ENCODE measurements at regions not wholly inside any gene's neighbourhood (a gene's known extent, or its start where the extent isn't known, plus 50 kb on each side); places are given as distances from the start of the nearest gene placed in this dataset.
A peak's percentile ranks its signal among the peaks of the same experiment; 100 is the strongest.

DNA sequence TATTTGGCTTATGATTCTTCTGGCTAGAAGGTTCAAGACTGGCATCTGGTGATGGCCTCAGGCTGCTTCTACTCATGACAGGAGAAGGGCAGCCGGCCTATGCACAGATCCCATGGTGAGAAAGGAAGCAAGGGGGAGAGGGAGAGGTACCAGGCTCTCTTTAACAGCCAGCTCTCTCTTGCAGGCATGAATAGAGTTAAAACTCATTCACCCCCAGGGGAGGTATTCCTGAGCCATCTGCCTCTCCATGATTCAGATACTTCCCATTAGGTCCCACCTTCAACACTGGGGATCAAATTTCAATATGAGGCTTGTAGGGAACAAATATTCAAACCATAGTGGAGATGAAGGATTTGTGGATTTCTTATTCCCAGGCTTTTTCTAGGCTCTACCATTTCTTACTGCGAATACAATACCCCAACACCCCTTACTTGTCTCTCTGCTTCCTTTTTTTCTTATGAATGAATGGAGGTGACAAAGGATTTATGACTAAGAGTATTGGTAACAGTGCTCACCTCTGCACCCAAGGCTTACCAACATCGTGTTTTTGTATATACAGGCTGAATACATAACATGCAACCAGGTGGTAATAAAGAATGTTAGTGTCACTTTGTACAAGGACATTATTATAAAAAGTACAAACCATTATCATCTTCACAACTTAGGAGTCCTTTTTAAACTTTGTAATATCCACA lies 454.6 kb upstream of the TRIB2 start:
- BruUV-seq (replicated peaks): no TSS peak
- intact Hi-C loops (cut with micrococcal nuclease; ENCODE audit: unreplicated experiment): no loop called here
- no peaks in the 10 kb centered on the region for H3K9me2 ChIP-seq (ENCODE audit: insufficient read depth, low read length)
- no peak for TF ChIP-seq EZH2phosphoT487 (IDR thresholded peaks at IDR 0.05; ENCODE audit: borderline replicate concordance, low read depth, low read length)
- TF ChIP-seq, protein P1, sequence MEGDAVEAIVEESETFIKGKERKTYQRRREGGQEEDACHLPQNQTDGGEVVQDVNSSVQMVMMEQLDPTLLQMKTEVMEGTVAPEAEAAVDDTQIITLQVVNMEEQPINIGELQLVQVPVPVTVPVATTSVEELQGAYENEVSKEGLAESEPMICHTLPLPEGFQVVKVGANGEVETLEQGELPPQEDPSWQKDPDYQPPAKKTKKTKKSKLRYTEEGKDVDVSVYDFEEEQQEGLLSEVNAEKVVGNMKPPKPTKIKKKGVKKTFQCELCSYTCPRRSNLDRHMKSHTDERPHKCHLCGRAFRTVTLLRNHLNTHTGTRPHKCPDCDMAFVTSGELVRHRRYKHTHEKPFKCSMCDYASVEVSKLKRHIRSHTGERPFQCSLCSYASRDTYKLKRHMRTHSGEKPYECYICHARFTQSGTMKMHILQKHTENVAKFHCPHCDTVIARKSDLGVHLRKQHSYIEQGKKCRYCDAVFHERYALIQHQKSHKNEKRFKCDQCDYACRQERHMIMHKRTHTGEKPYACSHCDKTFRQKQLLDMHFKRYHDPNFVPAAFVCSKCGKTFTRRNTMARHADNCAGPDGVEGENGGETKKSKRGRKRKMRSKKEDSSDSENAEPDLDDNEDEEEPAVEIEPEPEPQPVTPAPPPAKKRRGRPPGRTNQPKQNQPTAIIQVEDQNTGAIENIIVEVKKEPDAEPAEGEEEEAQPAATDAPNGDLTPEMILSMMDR (conservative IDR thresholded peaks at IDR 0.05; ENCODE audit: low read length): no peak
- H2AFZ ChIP-seq (ENCODE audit: low read length): no peak overlapping the region
- no peak for DNase-seq (ENCODE audit: low spot score)
- H3K4me1 ChIP-seq (ENCODE audit: insufficient read depth, low read length, poor library complexity, severe bottlenecking): no peaks in the 10 kb centered on the region
- H3K79me2 ChIP-seq (ENCODE audit: insufficient read depth, low read depth, low read length): no peaks in the 10 kb centered on the region
- CTCF ChIA-PET (ENCODE audit: unreplicated experiment): no interaction called here
- H3K9me3 ChIP-seq (ENCODE audit: low read length): no peaks in the 10 kb centered on the region
- no peak overlapping the region for H3K4me3 ChIP-seq (ENCODE audit: low read depth, low read length, poor library complexity, severe bottlenecking)
- H3K27ac ChIP-seq (ENCODE audit: low read depth, low read length, poor library complexity, severe bottlenecking): no peak overlapping the region
- POLR2A ChIA-PET: no interaction called here
- no peaks in the 10 kb centered on the region for H3K36me3 ChIP-seq (ENCODE audit: insufficient read depth, low read length)
- no peaks in the 10 kb centered on the region for H4K20me1 ChIP-seq (ENCODE audit: insufficient read depth, low read length)
- peak overlapping the region; percentile 42; the same call in 1 of the 2 replicates for H3K4me2 ChIP-seq (ENCODE audit: low read length)

DNA sequence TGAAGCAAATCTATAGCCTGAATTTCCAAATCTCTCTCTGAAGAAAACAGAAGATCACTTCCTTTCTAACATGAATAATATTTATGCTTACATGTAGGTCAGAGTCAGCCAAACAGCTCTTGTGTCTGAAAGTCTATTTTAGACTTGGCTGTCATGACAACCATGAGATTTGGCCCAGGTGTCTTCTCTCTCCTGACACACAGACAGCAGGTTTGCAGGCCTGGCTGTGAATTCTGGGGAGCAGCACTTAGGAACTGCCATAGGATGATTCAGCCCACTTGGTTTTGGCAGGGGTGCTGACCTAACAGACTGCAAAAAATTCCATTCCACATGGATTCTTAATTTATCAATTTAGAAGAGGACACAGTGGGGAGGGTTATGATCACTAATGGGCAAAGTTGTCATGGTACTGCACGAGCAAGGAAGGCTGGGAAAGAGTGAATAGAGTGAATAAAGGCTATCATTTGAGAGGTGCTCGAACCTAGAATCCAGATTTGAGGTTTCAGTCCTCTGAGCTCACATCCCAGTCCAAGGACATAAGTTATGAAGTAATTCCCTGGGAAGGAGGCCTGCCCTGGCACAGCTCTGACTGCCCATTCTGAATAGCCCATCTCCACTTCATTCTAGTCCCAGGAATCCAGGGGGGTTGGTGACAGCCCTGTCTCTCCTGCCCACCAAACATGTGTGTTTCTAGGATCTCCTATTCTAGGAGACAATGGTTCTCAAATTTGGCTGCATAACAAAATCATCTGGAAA lies 453.9 kb upstream of the TRIB2 start:
- intact Hi-C loops (cut with micrococcal nuclease; ENCODE audit: unreplicated experiment): no loop called here
- H2AFZ ChIP-seq (ENCODE audit: low read length): no peak overlapping the region
- no peak overlapping the region for H3K27ac ChIP-seq (ENCODE audit: low read depth, low read length, poor library complexity, severe bottlenecking)
- ChIA-PET POLR2A (interaction anchor here (0.6 kb wide), 1 partner anchor 312 kb away, joined by 3 read pairs; no protein-coding TSS in a partner anchor), CTCF (ENCODE audit: unreplicated experiment) (no interaction called here)
- H3K4me1 ChIP-seq (ENCODE audit: insufficient read depth, low read length, poor library complexity, severe bottlenecking): no peaks in the 10 kb centered on the region
- TF ChIP-seq, protein P1 (conservative IDR thresholded peaks at IDR 0.05; ENCODE audit: low read length): no peak
- TF ChIP-seq EZH2phosphoT487 (IDR thresholded peaks at IDR 0.05; ENCODE audit: borderline replicate concordance, low read depth, low read length): no peak
- no peak overlapping the region for H3K4me3 ChIP-seq (ENCODE audit: low read depth, low read length, poor library complexity, severe bottlenecking)
- no peaks in the 10 kb centered on the region for H4K20me1 ChIP-seq (ENCODE audit: insufficient read depth, low read length)
- DNase-seq (ENCODE audit: low spot score): peak; percentile 5
- no peaks in the 10 kb centered on the region for H3K9me2 ChIP-seq (ENCODE audit: insufficient read depth, low read length)
- no TSS peak for BruUV-seq (replicated peaks)
- H3K9me3 ChIP-seq (ENCODE audit: low read length): no peaks in the 10 kb centered on the region
- H3K4me2 ChIP-seq (ENCODE audit: low read length): peak overlapping the region; percentile 42; the same call in 1 of the 2 replicates
- H3K79me2 ChIP-seq (ENCODE audit: insufficient read depth, low read depth, low read length): no peaks in the 10 kb centered on the region
- no peaks in the 10 kb centered on the region for H3K36me3 ChIP-seq (ENCODE audit: insufficient read depth, low read length)

DNA sequence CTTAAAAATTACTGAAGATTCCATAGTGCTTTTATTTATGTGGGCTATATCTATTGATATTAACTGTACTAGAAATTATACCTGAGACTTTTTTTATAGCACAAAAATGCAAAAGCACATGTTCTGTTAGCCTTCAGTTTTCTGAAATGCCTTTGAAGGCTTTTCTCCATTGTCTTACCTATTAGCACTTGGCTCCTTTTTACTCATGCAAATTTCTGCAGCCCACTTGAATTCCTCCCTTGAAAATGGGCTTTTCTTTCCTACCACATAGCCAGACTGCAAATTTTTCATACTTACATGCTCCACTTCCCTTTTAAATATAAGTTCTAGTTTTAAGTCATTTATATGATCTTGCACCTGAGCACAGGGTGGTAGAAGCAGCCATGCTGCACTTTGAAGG lies 453.0 kb upstream of the TRIB2 start:
- Histone ChIP-seq H3K4me3 (ENCODE audit: low read depth, low read length, poor library complexity, severe bottlenecking) (no peak overlapping the region), H3K79me2 (ENCODE audit: insufficient read depth, low read depth, low read length) (no peaks in the 10 kb centered on the region), H3K4me2 (ENCODE audit: low read length) (no peak overlapping the region), H2AFZ (ENCODE audit: low read length) (no peak overlapping the region), H4K20me1 (ENCODE audit: insufficient read depth, low read length) (no peaks in the 10 kb centered on the region), H3K9me2 (ENCODE audit: insufficient read depth, low read length) (no peaks in the 10 kb centered on the region), H3K9me3 (ENCODE audit: low read length) (no peaks in the 10 kb centered on the region), H3K36me3 (ENCODE audit: insufficient read depth, low read length) (no peaks in the 10 kb centered on the region), H3K27ac (ENCODE audit: low read depth, low read length, poor library complexity, severe bottlenecking) (no peak overlapping the region), H3K4me1 (ENCODE audit: insufficient read depth, low read length, poor library complexity, severe bottlenecking) (no peaks in the 10 kb centered on the region)
- DNase-seq (ENCODE audit: low spot score): no peak
- POLR2A ChIA-PET: no interaction called here
- intact Hi-C loops (cut with micrococcal nuclease; ENCODE audit: unreplicated experiment): no loop called here
- BruUV-seq (replicated peaks): no TSS peak
- CTCF ChIA-PET (ENCODE audit: unreplicated experiment): no interaction called here
- TF ChIP-seq EZH2phosphoT487 (IDR thresholded peaks at IDR 0.05; ENCODE audit: borderline replicate concordance, low read depth, low read length): no peak
- TF ChIP-seq, protein P1 (conservative IDR thresholded peaks at IDR 0.05; ENCODE audit: low read length): no peak
